Midbrain (tissue), 1 donor: ENCODE measurements at regions not wholly inside any gene's neighbourhood (a gene's known extent, or its start where the extent isn't known, plus 50 kb on each side); places are given as distances from the start of the nearest gene placed in this dataset.
"Not testable (repeated sequence)": the region's sequence is repeated elsewhere in the genome, so short reads cannot be mapped to it uniquely, and the experiment has no call there.

Experiments used
- DNase-seq: peaks from one replicate; lab custom pipeline; 2025; lab: John Stamatoyannopoulos, UW

DNA sequence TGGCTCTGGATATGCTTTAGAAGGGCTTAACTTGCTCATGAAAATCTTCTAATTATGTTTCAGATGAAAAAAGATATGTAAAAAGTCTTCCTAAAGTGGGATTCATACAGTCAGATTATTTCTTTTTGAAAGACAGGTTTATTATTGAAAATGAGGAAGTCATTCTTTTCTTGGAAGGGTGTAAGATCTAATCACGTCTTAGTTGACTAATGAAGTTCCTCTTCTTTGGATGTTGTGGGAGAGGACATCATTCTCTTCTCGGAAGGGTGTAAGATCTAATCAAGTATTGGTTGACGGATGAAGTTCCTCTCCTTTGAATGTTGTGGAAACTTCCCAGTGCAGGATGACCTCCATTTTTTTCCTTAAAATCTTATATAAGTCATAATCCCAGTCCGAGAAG lies 74.9 kb downstream of the ALG10 start:
- DNase-seq, result no peak

DNA sequence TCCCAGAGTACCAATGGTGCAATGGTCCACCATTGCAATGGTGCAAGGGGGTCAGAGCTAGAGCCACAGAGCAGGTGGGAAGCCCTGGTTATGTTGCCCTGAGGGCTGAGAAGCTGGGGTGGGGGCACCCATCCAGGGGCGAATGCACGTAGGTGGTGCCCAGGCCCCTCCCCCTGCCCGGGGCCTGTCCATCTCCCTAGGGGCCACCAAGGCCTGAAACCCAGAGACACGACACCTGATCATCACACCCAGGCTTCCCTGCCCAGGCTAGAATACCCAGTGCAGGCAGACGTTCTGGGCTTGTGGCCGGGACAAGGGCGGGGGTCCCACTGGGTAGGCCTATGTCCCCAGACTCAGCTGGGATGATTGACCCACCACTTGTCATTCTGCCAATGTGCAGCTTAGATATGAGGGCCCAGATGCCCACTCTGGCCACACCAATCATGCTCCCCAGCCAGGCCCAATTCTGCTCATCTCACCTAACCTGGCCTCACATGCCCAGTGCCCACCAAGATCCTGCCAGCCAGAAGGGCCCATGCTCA lies 83.2 kb downstream of the ALG10 start:
- no peak for DNase-seq

DNA sequence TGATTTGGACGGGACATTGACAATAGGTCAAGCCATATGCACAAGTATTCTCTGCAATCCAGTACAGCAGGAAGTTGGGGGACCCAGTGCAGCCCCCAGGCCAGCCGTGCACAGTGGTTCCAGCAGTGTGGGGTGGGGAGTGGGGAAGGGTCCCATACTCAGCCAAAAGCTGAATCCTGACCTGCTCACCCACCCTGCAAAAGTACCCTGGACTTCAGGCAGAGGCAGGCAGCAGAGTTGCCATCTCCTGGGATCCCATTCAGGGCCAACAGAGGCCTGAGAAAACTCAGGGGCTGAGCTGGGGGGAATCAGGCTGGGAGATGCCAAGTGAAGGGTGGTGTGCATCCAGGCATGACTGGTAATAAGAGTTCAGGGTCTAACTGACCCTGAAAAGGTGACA lies 83.9 kb downstream of the ALG10 start:
- no peak for DNase-seq

DNA sequence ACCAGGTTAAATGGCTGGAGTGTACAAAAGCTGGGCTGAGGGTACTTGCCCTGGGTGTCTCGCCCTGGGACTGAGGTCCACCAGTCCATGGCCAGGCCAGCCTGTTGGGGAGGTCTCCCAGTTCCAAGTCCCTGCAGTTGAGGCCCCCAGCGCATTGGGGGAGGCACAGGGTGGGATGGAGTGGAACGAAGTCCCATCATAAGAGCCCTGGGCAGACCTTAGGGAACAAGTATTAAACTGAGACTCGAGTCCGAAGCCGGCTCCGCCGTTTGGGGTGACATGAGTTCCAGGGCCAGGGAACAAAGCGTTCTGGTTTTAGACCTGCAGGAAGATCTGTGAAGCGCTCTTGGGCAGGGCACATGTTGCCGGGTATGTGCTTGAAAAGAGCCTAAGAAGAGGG lies 84.7 kb downstream of the ALG10 start:
- DNase-seq, result no peak

DNA sequence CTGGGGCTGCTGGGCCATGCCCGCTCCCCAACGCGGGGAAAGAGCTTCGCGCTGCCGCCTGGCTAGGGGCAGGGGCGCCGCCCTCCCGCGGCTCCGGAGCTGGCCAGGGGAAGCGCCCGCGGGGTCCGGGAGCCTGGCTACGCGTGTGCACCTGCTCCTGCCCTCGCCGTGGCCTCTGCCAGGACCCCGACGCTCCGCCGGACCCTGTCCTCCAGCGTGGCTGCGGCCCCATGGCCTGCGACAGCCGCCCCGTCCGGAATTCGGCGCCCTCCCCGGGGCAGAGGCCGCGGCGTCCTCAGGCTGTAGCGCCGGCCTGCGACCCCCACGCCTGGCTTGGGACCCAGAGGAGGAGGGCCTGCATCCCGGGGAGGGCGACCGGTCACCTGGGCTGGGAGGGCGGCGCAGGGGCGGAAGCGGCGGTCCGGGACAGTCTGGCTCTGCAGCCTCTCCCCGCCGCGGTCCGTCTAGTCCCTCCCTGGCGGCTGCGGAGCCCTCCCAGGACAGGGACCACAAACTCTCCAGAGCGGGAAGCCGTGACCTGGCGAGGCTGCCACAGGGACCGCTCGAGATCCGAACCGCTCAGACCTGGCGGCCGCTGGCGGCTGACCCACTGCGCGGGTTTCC lies 85.6 kb downstream of the ALG10 start:
- no peak for DNase-seq

DNA sequence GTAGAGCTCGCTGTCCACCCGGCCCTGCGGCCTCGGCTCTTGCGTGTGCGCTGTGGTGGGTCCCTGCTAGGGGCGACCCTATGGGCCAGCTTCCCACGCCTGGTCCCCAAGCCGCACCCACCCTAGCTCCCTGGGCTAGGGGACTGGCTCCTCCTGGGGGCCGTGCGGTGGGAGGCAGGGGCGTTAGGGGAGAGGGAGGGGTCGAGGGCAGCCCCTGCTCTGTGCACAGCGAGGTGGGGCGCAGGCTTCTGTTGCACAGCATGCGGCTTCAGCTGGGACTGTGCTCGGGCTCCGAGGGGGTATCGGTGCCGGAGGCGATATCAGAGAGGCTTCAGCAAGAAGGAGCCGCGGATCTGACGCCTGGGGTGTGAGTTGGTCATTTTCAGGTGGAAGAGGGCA lies 86.1 kb downstream of the ALG10 start:
- no peak for DNase-seq

DNA sequence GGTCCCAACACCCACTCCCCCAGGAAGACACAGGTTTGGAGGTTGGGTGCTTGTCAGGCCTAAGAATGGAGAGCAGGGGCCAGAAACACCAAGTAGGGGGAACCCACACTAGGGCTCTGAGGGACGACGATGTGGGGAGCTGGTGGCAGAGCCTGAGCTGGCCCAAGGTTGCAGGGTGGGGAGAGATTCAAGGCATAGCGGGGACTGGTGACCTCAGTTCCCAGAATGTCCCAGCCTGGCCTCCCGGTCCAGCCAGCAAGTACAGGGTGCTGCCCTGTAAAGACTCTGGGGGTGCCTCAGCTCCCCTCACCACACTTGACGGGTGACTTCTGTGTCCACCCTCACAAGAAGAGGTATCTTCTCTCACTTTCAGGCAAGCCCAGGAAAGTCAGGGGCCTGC lies 86.7 kb downstream of the ALG10 start:
- DNase-seq, result no peak

DNA sequence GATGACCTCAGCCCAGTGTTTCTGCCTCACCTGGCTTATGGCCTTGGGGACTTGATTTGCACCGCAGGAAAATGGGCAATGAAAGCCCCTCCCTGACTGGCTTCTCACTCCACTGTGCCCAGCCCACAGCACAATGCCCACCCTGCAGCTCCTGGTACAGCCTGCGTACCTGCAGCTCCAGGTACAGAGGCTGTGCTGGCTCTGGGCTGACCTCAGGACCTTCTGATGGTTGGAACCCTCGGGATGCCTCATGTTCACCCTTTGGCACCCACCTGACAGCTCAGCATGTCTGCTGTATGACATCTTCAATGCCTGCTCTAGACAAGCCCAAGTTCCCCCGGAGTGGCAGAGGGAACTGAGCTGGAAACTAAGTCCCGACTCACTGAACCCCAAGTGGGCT lies 87.1 kb downstream of the ALG10 start:
- no peak for DNase-seq

DNA sequence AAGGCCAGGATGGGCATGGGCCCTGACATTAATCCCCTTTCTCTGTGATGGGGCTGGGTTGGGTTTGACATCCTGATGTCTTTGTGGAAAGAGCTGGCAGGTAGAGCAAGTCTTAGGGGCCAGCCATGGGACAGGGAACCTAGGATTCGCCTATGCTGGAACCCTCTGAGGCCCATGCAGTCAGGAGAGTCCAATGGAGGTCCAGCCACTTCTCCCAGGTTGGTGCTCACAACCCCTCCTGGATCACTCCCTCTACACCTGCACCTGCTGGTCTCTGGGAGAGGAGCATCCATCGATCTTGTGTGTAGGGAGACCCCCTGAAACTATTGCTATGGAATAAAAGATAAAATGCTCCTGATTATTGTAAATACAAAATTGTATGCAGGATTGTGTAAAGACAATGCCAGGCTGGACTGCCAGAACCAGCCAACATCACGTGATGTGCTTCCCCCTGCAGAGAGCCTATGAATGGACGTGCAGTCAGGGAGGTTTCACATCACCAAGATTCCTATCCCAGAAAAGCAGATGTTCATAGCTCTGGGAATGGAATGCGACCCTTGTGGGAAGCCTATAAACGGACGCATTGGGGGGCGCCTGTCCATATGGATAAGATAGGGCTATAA lies 87.7 kb downstream of the ALG10 start:
- DNase-seq, result not testable (repeated sequence)

DNA sequence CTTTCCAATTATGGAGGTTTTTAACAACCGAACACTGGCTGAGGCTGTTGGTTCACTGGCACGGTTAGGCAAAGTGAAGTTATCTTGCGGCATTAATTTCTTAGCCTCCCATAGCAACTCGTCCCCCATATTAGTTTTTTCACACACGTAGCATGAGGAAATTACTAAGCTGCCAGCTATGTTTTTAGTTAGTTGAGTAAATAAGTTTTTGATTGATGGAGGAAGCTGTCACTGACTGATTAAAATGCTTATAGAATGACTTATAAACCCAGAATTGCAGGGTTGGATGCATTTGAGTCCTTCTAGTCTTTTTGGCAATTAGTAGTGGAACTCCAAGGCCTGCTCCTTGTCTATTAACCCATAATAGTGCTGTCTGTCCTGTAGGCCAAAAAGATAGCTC lies 97.1 kb downstream of the ALG10 start:
- no peak for DNase-seq

DNA sequence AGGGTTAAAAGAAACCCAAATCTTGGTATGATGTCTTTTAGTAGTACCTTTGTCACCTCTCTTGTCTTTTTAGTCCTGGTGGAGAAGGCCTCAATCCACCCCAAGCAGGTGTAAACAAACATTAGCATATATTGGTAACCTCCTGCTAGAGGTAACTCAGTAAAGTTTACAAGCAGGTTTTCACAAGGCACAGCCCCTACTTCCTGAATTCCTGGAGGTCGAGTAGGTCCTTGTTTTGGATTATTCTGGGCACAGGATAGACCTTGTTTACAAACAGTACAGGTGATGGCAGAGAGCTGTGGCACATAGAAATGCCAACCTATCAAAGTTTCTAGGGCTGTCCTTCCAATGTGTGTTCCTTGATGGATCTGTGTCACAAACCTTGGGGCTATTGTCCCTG lies 99.1 kb downstream of the ALG10 start:
- DNase-seq, result no peak

DNA sequence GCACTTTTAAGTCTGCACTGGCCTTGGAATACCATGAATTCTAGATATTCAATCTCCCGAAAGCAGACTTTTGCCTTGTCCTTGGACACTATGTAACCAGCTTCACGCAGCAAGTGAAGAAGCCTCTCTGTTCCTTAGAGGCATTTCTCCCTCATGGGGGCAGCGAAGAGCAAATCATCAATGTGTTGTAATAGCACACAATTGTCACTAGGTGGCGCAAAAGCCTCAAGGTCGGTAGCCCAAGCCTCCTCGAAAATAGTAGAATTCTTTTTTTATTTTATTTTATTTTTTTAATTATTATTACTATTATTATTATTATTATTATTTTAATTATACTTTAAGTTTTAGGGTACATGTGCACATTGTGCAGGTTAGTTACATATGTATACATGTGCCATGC lies 100.8 kb downstream of the ALG10 start:
- DNase-seq, result peak; percentile 63

DNA sequence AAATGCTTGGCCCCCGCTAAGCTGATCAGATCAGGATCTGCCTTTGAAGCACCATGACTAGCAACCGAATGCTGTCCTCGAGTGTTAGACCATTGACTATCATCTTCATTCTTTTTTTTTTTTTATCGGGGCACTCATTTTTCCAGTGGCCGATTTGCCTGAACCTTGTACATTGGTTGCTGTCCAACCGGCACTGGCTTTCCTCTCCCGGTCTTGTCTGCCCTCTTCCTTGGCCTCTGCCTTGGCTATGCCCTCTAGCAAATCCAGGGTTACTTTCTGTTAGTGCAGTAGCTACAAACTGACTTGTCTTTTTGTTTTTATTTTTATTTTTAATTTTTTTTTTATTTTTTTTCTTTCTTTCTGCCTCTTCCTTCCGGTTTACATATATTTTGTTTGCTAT lies 102.3 kb downstream of the ALG10 start:
- DNase-seq, result no peak

DNA sequence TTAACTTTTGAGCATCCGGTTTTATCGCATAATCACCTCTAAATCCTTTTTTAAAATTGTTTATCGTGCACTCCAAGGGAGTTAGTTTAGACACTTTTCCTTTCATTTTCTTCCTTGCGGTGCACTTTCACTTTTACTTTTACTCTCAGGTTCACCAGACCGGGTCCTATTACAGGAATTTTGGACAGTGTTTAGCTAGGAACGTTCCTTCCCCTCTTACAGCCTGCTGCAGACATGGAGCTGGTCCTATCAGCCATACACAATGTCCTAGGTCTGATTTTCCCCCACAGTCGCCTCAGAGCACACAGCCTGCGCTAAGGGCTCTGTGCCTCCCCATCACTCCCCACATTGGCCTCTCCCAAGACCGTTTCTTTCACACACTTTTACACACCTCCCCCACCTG lies 103.9 kb downstream of the ALG10 start:
- no peak for DNase-seq

DNA sequence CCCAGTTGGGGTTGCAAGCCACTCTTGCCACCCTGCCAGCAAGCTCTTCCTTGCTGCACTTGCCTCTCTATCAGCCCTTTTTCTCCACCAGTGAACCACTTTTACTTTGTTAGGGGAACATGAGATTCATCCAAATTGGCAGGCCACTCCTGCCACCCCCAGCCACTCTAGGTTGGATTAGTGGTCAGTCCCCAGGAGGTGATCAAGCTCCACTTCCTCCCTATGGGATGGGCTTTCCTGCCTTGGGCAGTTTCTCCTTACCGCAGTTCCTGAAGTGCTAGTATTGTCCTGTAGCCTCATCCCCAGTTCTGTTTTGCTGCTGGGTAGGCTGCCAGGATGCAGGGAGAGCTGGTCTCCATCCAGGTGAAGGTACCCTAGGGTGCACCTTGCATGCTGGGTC lies 104.5 kb downstream of the ALG10 start:
- no peak for DNase-seq

DNA sequence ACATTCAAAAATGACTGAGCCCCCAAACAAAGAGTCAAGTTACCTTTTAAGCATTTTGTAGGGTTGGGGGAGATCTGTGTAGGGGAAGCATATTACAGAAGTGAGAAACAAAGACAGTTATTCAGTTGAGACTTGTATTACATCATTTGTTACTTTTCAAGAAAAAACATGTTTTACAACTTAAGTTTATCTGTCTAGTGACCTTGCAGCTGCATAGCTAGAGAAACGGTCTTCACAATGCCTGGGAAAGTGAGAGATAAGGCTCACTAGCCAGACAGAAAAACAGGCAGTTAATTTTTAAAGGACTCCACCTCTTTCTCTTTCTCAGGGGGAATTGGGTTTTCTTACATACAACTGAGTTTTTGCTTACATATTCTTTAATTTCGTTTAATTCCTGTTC lies 105.1 kb downstream of the ALG10 start:
- not testable (repeated sequence) for DNase-seq

DNA sequence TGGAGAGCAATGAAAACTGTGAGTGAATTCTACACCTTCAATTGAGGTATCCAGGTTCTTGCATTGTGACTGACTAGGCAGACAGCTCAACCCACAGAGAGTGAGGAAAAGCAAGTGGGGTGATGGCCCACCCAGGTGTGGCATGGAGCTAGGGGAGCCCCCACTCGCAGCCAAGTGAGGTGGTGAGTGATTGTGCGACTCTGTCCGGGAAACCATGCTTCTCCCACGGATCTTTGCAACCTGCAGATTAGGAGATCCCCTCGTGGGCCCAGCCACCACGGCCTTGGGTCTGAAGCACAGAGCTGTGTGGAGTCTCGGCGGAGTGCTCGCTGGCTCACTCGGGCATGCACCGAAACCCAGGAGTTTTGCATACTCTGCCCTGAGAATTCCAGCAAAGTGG lies 120.1 kb downstream of the ALG10 start:
- no peak for DNase-seq

DNA sequence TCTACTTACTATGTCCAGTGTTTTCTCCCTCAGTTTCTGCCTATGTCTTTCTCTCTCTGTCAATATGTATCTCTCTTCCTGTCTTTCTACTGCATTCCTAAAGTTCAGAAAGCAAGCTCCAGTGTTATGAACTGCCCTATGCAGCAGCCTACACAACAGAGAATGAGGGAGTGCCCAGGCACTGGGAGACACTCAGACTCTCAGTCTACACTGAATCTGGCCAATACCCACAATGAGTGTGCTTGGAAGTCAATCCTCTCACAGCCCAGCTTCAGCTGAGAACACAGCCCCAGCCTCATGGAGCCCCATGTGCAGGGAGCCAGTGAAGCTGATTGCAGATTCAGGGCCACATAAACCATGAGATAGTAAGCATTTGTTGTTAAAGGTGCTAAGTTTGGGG lies 128.7 kb downstream of the ALG10 start:
- no peak for DNase-seq

DNA sequence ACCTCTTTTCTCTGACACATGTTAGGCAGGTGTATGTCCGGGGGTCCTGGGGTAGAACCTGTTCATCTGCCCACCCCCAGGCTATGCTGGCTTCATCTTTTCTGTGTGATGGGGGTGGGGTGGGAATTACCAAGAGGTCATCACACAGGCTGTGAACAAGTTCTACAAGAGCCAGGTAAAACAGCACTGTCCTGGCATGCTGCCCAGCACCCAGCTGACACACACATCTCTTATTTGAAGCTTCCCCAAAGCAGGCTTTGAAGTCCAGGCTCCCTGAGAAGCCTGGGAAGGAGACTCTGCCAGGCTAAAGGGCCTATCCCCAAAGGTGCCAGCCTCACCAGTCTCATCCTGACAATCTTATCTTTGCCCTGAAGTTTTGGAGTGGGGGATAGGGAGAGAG lies 141.1 kb downstream of the ALG10 start:
- DNase-seq, result no peak

DNA sequence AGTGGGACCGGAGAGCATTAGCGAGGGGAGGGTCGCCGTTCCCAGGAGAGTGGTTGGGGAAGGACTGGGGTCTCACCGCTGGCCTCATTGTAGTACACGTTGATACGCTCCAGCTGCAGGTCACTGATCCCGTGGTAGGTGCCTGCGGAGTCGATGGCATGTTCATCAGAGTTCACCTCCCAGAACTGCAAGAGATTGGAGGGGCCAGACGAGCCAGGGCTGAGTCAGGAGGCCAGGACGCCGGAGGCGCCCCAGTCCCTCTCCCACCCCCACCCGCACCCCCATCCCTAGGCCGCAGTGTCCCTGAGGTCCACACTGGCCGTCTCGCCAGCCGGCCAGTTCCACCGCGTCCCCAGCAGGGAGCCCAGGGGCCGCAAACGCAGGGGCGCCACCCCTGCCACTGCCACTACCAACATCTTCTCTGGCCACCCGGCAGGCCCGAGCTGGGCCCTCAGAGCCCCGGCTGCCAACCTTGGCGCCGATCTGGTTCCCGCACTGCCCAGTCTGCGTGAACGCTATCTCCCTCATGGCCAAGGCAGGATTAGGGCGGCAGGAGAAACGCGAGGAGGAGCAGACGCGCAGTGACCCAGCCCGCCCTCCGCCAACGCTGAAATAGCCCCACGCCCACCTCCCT lies 144.2 kb downstream of the ALG10 start:
- no peak for DNase-seq

DNA sequence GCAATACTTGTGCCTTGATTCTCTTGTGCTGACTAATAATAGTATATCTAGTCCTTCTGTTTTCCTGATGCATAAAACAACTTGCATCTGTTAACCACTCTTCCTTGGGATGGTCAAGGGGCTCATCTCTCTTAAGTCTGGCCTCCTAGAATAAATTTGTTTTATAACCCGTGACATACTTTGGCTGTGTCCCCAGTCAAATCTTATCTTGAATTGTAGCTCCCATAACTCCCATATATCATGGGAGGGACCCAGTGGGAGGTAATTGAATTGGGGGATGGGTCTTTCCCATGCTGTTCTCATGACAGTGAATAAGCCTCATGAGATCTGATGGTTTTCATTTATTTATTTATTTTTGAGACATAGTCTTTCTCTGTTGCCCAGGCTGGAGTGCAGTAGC lies 146.2 kb downstream of the ALG10 start:
- DNase-seq, result not testable (repeated sequence)

DNA sequence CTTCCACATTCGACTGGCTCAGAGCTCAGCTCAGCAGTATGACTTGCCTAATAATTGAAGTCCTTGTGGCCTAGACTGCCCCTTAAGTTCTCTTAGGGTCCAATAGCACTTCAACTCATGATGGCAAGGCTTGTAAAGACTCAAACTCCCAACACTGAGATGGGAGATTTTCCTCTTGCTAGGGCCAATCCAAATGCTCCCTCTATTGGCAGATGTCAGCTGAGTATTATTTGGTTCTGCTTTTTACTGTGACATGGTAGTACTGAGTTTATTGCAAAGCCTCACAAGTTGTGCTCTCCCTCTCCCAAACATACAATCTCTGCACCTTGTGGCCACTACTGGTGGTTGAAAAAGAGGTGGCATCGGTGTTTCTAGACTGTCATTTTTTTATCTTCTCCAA lies 164.2 kb downstream of the ALG10 start:
- DNase-seq, result no peak

DNA sequence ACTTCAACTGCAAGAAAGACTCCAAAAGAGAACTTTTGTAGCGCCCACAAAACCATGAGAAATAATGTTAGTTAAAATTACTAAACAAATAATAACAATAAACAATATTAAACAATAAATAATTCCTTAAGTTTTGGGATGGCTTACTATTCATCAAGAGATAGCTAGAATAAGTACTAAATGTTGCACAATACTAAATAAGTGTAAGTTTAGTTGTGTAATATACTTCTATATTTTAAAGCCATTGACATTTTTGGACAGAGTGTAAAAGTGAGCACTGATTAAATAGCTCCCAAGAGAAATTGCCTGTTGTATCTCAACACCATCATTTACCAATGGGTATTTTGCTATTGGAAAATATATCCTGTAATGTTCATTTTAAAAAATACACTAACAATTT lies 166.7 kb downstream of the ALG10 start:
- no peak for DNase-seq

DNA sequence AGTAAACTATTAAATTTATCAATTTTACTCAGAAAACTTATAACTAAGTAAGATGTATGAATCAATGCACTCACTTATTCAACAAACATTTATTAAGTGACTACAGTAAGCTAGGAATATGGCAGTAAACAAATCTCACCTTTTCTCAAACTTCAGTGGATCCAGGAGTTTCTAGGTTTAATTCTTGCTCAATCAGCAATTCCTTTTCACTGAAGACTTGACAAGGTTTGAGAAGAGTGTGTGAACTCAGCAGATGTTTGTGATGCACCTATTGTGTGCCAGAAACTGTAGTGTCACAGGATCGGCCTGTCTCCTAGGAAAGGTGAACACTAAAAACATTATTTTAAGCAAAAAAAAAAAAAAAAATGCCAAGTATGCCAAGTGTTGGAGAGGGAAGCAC lies 167.8 kb downstream of the ALG10 start:
- no peak for DNase-seq
